Choroid plexus epithelial cell (primary cell): ENCODE measurements at regions not wholly inside any gene's neighbourhood (a gene's known extent, or its start where the extent isn't known, plus 50 kb on each side); places are given as distances from the start of the nearest gene placed in this dataset.

ENCODE experiments used
- DNase-seq: peaks from one replicate; pipeline ENCODE4 v3.0.0-alpha.2; 2010; ENCODE audit warnings: low read depth
- H3K4me3 ChIP-seq: 2 replicates; pipeline ENCODE4 v1.5.1; 2011; ENCODE audit warnings: low read depth, mild to moderate bottlenecking, control low read depth, low read length, moderate library complexity
- CTCF ChIP-seq: conservative IDR thresholded peaks from 2 replicates; pipeline ENCODE4 v1.5.1; 2011; ENCODE audit warnings: low read depth, mild to moderate bottlenecking, control low read depth, inconsistent platforms, low read length, moderate library complexity

- H3K4me3 ChIP-seq = no peak overlapping the region
- TF ChIP-seq CTCF = no peak
- no peak for DNase-seq
Measured at GRCh38 chrX:43500996-43501694, 155.0 kb upstream of the MAOA start.

GRCh38 chrX:43504394-43504793, 151.7 kb upstream of the MAOA start:
- no peak for TF ChIP-seq CTCF
- no peak for DNase-seq
- no peak overlapping the region for H3K4me3 ChIP-seq

- no peak for DNase-seq
- no peak for TF ChIP-seq CTCF
- no peak overlapping the region for H3K4me3 ChIP-seq
Measured at GRCh38 chrX:43505769-43506168, 150.3 kb upstream of the MAOA start.

- DNase-seq = no peak
- no peak overlapping the region for H3K4me3 ChIP-seq
- TF ChIP-seq CTCF = no peak
Measured at GRCh38 chrX:43508694-43509093, 147.4 kb upstream of the MAOA start.

- no peak overlapping the region for H3K4me3 ChIP-seq
- DNase-seq = no peak
- no peak for TF ChIP-seq CTCF
Measured at GRCh38 chrX:43510209-43510608, 145.9 kb upstream of the MAOA start.

GRCh38 chrX:43513085-43513484, 143.0 kb upstream of the MAOA start:
- no peak for TF ChIP-seq CTCF
- DNase-seq = no peak
- no peak overlapping the region for H3K4me3 ChIP-seq

- H3K4me3 ChIP-seq = no peak overlapping the region
- TF ChIP-seq CTCF = no peak
- no peak for DNase-seq
Measured at GRCh38 chrX:43514820-43515219, 141.3 kb upstream of the MAOA start.
